DMS53 treated with DMSO at 0.1 percent for 48 hours (cell line): ENCODE measurements at regions not wholly inside any gene's neighbourhood (a gene's known extent, or its start where the extent isn't known, plus 50 kb on each side); places are given as distances from the start of the nearest gene placed in this dataset.

Source experiments
- DNase-seq: peaks from one replicate; lab custom pipeline; 2025; ENCODE audit not compliant: unreplicated experiment; lab: John Stamatoyannopoulos, UW

DNA sequence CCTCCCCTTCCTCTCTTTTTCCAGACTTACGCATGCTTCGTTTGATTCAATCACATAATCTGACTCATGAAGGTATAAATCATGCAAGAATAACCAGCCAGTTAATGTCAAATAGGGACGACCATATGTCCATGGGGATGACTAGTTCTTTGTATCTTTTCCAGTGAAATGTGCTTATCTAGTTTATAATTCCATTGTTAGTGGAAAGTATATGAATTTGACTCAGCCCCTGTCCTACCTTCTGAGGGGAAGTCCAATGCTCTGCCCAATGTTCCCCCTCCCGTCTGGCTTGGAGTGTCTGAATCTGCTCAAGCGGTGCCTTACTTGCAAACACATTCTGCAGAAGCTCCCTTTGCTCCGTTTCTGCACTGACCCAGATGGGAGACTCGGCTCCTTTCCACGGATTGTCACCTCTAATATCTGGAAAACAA, 55.0 kb upstream of the EPHB3 start:
- DNase-seq, result no peak

DNA sequence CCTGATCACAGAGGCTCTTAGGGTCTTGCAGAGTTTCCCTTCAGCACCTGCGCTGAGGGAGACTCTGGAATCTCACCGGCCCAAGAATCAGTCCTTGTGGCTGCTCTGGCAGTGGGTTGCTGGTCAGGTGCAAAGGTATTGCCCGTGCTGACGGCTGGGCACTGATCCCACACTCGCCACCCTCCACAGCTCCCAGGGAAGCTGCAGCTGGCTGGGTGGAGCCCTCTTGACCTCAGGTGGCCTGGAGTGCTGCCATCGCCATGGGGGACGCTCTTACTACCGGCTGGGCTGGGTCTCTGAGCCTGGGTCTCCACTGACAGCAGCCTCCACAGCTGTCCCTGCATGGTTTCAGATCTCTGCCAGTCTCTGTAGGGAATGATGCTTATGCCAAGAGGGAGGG, 52.6 kb upstream of the EPHB3 start:
- DNase-seq, result no peak

DNA sequence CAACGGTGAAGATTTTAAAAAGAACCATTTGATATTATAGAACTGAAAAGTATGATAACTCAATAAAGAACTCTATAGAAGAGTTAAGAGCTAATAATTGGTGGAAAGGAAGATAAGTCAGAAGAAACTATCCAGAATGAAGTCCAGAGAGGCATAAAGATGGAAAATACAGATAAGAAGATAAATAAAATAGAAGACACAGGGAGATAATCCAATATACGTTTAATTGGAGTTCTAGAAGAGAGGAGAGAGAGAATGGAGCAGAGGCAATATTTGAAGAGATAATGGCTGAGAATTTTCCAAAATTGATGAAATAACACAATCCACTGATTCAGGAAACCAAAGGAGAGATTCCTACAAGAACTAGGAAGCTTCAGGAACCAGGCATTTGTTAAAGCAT, 49.8 kb upstream of the EPHB3 start:
- DNase-seq, result no peak
